C4-2B (cell line): ENCODE measurements at regions not wholly inside any gene's neighbourhood (a gene's known extent, or its start where the extent isn't known, plus 50 kb on each side); places are given as distances from the start of the nearest gene placed in this dataset.

Source experiments
- ZFX ChIP-seq: fragments of 450-650 bp; IDR thresholded peaks from 2 replicates; pipeline ENCODE4 v1.6.1; 2017
- TF ChIP-seq, protein P1 (sequence below): fragments of 450-650 bp; conservative IDR thresholded peaks from 2 replicates; pipeline ENCODE4 v1.5.1; 2017; ENCODE audit warnings: mild to moderate bottlenecking

DNA sequence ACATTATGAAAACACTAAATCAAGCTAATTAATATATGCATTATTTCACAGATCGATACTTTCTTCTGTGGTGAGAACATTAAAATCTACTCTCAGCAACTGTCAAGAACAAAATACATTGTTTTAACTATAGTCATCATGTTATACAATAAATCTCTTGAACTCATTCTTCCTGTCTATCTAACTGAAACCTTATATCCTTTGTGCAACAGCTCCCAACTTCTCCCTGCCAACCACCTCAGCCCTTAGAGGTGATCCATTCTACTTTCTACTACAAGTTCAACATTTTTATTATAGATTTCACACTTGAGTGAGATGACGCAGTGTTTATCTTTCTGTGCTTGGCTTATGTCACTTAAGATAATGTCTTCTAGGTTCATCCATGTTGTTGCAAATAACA, 535.2 kb upstream of the CRIM1 start:
- TF ChIP-seq, protein P1, sequence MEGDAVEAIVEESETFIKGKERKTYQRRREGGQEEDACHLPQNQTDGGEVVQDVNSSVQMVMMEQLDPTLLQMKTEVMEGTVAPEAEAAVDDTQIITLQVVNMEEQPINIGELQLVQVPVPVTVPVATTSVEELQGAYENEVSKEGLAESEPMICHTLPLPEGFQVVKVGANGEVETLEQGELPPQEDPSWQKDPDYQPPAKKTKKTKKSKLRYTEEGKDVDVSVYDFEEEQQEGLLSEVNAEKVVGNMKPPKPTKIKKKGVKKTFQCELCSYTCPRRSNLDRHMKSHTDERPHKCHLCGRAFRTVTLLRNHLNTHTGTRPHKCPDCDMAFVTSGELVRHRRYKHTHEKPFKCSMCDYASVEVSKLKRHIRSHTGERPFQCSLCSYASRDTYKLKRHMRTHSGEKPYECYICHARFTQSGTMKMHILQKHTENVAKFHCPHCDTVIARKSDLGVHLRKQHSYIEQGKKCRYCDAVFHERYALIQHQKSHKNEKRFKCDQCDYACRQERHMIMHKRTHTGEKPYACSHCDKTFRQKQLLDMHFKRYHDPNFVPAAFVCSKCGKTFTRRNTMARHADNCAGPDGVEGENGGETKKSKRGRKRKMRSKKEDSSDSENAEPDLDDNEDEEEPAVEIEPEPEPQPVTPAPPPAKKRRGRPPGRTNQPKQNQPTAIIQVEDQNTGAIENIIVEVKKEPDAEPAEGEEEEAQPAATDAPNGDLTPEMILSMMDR: no peak
- TF ChIP-seq ZFX: no peak
